Hematopoietic multipotent progenitor cell treated with erythropoietin and hydrocortisone succinate and interleukin-3 and kit ligand, for 6 days (in vitro differentiated cells): ENCODE measurements at regions not wholly inside any gene's neighbourhood (a gene's known extent, or its start where the extent isn't known, plus 50 kb on each side); places are given as distances from the start of the nearest gene placed in this dataset.
"Not testable (repeated sequence)": the region's sequence is repeated elsewhere in the genome, so short reads cannot be mapped to it uniquely, and the experiment has no call there.

Experiments
- DNase-seq: peaks from one replicate; pipeline ENCODE4 v3.0.0-alpha.2; 2015

GRCh38 chr21:17387030-17387617, 125.7 kb upstream of the CXADR start:
- DNase-seq: peak; percentile 93

DNA sequence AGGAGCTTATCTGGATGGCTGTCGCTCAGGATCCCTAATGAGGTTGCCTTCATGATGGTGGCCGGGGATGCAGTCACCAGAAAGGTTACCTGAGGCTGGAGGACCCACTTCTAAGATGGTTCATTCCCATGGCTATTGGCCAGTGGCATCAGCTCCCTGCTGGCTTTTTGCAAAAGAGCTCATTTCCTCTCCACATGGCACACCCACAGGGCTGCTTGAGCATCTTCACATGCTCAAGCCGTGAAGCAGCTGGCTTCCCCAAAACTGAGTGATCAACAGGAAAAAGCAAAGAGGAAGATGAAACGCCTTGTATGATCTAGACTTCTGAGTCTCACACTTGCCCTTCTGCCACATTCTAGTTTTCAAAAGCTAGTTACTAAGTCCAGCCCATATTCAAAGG, 124.6 kb upstream of the CXADR start:
- no peak for DNase-seq

DNA sequence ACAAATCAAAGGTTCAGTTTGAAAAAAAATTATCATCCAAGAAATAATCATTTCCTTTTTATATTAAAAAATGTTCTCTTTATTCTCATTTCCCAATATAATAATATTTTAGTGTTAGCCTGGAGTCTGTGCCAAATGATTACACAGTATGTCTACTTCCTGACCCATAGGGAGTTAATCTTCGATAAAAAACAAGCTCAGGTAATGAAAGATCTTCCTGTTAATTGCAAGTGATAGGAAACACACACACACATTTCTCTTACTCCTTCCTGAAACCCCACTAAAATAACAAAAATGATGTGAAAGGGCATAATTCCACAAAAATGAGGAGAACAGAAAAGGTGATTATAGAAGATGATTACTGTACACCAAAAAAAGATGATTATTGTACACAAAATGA, 123.5 kb upstream of the CXADR start:
- DNase-seq: no peak

DNA sequence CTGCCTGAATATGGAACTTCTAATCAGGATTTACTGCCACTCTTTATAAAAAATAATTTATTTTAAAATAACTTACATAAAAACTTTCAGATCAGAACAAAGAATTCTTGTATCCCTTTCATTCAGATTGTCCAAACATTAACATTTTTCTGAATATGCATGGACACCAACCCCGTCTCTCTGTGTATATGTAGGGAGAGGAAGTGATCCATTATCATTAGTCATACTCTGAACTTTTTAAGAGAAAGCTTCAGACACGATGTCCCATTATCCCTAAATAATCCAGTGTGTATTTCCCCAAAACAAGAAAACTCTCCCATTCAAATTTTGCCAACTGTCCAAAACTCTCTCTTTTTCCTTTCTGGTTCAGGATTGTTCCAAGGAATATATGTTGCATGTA, 122.3 kb upstream of the CXADR start:
- no peak for DNase-seq

- no peak for DNase-seq
Observed at GRCh38 chr21:17391811-17392340, 121.0 kb upstream of the CXADR start.

DNA sequence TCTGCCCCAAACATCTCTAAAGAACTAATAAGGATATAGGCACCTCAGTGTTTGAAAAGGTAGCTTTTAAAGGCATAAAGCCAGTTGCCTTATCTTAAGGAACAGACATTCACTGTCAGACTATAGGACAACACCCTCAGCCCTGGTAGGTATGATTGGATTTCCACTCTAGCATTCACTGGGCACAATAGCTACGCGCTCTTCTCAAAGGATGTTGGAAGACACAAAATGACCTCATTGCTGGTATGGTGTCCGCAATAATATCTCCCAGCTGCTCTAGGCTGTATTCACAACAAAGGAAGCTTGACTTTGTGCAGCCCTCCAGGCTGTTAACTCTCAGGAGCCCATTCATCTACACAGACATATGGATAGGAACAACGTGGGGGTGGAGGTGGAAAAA, 119.4 kb upstream of the CXADR start:
- DNase-seq: peak; percentile 68

- no peak for DNase-seq
Observed at GRCh38 chr21:17396948-17397347, 115.9 kb upstream of the CXADR start.

DNA sequence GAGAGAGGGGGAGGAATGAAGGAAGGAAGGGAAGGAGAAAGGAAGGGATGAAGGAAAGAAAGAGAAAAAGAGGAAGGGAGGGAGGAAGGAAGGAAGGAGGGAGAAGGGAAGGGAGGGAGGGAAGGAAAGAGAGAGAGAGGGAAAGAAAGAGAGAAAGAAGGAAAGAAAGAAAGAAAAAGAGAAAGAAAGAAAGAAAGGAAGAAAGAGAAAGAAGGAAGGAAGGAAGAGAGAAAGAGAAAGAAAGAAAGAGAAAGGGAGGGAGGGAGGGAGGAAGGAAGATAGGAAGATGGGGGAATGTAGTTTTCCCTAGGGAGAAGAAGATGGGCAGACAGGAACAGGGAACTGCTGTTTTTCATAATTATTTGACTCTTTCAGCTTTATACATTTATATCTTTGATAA, 115.1 kb upstream of the CXADR start:
- no peak for DNase-seq

DNA sequence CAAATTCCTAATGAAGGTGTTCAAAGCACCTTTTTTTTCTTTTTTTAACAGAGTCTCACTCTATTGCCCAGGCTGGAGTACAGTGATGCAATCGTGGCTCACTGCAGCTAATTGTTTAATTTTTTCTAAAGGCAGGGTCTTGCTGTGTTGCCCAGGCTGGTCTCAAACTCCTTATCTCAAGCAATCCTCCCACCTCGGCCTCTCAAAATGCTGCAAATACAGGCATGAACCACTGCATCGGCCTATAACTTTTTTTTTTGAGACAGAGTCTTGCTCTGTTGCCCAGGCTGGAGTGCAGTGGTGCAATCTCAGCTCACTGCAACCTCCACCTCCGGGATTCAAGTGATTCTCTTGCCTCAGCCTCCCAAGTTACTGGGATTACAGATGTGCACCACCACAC, 113.9 kb upstream of the CXADR start:
- not testable (repeated sequence) for DNase-seq

DNA sequence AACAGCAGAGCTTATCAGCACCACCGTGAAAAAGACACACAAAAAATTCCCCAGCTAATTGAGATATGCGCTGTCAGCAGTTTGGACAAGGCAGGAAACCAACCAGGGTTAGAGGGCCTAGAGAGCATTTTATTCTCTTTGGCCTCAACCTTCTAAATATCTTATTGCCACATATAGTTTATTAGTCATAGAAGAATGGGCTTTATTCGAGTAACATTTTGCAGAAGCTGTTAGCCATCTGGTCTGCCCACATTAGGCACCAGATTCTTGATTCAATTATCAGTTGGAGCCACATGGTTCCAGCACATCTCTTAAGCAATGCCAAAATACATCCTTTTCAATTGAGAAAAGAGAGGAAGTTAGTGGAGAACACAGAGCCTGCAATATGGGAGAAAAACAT, 109.9 kb upstream of the CXADR start:
- DNase-seq: peak; percentile 31

DNA sequence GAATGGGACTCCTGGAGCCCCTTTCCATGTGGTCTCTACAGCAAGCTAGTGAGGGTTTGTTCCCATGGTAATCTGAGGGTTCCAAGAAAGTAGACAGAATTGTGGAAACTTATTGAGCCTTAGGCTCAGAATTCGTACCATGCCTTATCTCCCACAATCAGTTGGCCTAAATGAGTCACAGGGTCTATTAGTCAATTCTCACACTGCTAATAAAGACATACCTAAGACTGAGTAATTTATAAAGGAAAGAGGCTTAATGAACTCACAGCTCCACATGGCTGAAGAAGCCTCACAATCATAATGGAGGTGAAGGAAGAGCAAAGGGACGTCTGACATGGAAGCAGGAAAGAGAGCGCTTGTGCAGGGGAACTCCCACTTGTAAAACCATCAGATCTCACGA, 106.6 kb upstream of the CXADR start:
- no peak for DNase-seq

- DNase-seq: no peak
Observed at GRCh38 chr21:17414766-17415165, 98.1 kb upstream of the CXADR start.

DNA sequence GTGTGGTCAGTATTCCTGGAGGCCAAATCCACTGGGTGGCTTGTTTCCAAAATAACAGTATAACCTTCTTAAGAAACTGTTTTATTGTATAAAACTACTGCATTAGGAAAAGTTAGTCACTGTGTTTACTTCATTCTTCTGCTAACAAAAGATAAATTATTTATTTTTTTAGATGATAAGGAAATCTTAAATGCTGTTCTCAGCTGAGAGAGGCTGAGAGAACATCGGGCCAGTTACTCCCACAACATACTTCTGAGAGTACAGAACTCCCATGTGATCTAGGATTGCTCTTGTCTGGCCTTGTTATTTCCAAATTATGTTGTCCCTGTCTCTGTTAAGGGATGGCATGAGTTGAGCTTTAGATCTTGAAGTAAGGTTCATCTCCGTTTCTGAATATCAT, 96.7 kb upstream of the CXADR start:
- DNase-seq: no peak

DNA sequence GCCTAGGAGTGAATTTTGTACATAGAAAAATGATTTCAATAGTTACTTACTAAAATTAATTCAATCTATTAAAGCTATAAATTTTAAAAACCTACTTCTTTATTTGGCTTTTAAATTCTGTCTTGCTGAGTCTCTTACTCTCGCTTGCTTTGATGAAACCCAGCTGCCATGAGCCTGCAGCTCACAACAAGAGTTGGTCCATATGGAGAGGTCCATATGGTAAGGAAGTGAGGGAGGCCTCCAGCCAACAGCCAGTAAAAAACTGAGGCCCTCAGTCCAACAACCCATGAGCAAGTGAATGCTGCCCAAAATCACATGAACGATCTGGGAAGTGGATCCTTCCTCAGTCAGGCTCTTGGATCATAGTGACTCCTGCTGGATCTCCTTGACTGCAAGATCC, 89.9 kb upstream of the CXADR start:
- DNase-seq: no peak

GRCh38 chr21:17427157-17427556, 85.7 kb upstream of the CXADR start:
- DNase-seq: no peak

DNA sequence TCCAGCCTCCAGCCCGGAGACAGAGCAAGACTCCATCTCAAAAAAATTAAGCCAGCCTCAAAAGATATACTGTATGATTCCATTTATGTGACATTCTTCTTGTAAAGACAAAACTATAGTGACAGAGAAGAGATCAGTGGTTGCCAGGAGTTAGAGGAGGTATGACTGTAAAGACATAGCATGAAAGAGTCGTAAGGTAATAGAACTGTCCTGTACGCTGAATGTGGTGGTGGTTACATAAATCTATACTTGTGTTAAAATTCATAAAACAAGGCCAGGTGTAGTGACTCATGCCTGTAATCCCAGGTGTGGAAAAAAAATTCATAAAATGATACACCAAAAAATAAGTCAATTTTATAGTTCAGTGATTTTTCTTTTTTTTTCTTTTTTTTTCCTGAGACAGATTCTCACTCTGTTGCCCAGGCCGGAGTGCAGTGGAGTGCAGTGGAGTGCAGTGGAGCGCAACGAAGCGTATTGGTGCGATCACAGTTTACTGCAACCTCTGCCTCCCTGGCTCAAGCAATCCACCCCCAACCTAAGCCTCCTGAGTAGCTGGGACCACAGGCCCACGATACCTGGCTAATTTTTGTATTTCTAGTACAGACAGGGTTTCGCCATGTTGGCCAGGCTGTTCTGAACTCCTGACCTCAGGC, 84.9 kb upstream of the CXADR start:
- no peak for DNase-seq

DNA sequence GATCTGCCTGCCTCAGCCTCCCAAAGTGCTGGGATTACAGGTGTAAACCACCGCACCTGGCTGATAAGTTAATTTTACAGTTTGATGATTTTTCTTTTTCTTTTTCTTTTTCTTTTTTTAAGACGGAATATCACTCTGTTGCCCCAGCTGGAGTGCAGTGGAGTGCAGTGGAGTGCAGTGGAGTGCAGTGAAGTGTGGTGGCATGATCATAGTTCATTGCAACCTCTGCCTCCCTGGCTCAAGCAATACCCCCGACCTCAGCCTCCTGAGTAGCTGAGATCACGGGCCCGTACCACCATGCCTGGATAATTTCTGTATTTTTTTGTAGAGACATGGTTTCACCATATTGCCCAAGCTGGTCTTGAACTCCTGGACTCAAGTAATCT, 84.4 kb upstream of the CXADR start:
- DNase-seq: no peak

GRCh38 chr21:17428980-17429379, 83.9 kb upstream of the CXADR start:
- no peak for DNase-seq

- DNase-seq: no peak
Observed at GRCh38 chr21:17429936-17430335, 82.9 kb upstream of the CXADR start.

- no peak for DNase-seq
Observed at GRCh38 chr21:17432732-17433057, 80.1 kb upstream of the CXADR start.

GRCh38 chr21:17433730-17434129, 79.1 kb upstream of the CXADR start:
- DNase-seq: no peak

DNA sequence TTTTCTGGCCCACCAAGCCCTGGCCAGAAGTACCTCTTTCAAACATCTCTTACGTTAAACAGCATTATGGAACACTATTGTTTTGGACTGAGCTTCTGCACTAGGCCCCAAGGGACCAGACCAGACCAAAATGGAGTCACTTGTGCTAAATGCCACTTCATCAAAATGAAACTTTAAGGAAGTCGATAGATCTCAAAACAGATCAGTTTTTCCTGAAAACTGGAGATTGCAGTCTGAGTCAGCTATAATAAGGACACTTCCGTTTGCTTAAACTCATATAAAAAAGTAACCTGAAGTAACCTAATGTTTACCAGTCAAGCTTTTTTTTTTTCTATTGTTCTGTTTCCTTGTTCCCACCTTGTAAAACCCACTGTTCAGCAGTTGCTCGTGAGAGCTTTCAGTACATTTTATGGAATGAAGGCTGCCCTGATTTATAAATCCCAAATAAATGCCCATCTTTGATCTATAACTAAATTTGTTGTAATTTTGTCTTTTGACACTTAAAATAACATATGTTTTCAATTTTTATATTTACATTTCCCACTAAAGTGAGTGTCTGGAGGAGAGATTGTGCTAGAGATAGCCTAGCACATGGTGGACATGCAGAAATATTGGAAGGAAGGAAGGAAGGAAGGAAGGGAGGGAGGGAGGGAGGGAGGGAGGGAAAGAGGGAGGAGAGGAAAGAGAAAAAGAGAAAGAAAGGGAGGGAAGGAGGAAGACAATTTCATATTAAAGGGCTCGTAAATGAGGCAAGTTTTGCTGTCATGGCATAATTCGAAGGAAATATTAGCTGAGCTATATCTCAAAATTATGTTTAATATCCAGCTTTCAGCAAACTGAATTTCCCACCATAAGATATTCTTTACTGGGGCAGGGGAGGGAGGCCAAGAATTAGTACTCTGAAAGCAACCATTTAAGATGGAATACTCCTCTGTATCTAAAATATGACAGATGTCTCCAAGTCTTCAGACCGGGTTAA, 77.0 kb upstream of the CXADR start:
- DNase-seq: no peak

- no peak for DNase-seq
Observed at GRCh38 chr21:17436626-17437111, 76.2 kb upstream of the CXADR start.

- DNase-seq: no peak
Observed at GRCh38 chr21:17438635-17439034, 74.2 kb upstream of the CXADR start.
